Right lung (tissue), 2 donors: ENCODE measurements at regions not wholly inside any gene's neighbourhood (a gene's known extent, or its start where the extent isn't known, plus 50 kb on each side); places are given as distances from the start of the nearest gene placed in this dataset.

Experiments
- DNase-seq, 2 donors: peaks; one replicate each; pipeline ENCODE4 v3.0.0-alpha.2; 2013

DNA sequence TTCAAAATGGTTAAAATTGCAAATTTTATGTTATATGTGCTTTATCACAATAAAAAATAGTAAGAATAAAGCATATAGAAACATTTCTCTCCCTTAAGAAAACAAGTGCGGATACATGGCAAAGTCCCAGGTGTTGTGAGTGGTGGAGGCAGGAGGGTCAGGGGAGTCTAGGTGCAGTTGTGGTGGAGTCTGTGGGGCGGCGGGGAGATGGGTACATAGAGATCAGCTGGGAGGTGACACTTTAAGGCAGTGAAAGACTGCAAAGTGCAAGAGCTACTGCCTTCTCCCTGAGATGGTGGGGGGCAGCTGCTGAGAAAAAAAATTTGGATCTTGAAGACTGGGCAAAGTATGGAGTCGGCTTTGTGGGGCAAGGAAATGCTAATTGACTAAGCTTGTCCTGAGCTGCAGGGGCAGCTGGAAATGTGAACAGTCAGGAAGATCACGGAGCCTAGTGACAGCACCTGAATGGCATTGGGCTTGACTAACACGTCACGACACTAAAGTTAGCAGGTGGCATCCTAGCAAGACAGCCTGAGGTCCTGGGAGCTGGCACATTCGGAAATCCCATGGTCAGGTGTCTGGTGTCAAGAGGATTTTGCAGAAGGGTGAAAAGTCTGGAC, 72.9 kb upstream of the IRS2 start:
- DNase-seq, result no peak

DNA sequence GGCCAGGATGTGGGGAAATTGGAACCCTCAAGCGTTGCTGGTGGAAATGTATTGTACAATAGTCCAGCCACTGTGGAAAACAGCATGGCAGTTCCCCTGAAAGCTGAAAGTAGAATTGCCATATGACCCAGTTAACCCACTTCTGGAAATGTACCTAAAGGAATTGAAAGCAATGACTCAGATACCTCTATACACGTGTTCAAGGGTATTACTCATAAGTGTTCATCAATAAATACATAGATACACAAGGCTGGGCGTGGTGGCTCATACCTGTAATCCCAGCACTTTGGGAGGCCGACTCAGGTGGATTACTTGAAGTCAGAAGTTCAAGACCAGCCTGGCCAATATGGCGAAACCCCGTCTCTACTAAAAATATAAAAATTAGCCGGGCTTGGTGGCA, 71.9 kb upstream of the IRS2 start:
- DNase-seq, result no peak

DNA sequence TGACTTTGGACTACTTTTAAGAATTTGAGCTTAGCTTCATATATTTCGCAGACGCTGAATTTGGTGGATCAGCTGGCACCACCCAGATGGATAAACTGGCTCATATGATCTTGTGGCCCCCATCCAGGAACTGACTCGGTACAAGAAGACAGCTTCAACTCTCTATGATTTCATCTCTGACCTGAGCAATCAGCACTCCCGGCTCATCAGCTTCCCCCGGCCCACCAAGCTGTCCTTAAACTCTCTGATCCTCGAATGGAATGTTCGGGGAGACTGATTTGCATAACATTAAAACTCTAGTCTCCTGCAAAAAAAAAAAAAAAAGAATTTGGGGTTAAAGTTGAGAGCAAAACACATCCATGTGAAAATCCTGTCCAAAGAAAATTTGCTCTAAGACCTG, 71.4 kb upstream of the IRS2 start:
- DNase-seq, result no peak

DNA sequence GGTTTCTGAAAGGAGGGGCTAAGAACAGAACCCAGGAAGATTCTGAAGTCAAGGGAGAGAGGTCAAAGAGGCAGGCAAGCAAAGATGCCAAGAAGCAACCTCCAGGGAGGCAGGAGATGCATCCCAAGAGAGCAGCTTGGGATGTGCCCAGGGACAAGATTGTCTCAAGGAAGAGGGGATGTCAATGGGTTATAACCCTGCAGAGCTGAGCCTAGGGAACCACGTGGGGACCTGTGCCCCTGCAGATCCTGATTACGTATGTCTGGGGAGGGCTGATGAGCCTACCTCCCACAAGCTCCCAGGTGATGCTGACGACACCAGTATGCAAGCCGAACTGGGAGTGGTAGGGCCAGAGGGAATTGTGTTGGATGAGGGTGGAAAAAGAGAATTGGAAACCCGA, 70.9 kb upstream of the IRS2 start:
- no peak for DNase-seq

DNA sequence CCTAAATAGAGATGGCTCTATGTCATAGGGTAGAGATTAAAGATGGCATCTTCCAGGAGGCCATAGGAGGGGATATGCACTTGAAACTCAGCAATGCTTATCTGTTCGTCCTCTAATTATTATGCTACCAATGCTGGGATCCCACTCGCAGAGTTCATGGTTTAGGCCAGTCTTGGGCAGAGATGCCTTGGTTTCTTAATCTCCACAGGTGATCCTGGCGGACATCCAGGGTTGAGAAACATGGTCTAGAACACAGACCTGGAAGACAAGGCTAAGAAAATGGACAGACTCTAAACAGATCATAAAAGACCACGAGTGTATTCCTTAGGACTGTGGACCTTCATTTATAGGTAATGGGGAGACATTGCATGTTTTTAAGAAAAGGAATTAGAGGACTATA, 70.0 kb upstream of the IRS2 start:
- no peak for DNase-seq

DNA sequence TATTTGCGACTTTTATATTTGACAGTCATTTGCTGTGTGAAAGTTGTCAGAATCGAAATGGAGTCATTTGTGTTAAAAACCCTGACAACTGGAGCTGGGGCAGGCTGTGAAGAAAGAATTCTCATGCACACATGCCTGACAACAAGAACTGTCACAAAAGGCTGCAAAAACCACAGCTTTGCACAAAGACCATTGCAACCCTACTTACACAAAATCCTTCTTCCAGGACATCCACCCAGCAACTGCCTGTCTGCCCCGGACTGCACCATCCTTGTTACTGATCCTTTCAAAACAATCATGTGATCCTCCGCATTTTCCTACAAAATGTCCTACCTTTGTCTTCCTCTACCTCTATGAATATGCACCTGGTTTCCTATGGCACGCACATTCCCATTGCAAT, 66.8 kb upstream of the IRS2 start:
- no peak for DNase-seq

DNA sequence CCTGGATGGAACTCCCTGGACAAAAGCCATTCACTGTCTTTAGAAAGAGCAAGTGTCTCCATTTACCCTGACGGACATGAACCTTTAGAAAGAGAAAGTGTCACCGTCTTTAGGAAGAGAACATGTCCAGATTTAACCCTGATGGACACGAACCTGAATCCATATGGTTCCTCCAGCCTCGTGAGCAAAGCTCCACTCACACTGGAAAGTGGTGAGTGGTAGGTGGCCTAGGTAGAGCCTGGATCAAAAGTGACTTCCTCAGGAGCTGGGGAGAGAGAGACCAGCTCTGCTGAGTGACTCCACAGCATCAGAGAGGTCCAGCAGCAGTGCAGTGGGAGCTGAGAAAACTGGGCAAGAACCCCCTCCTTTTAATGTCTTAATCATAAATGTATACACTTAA, 59.8 kb upstream of the IRS2 start:
- DNase-seq, result no peak

DNA sequence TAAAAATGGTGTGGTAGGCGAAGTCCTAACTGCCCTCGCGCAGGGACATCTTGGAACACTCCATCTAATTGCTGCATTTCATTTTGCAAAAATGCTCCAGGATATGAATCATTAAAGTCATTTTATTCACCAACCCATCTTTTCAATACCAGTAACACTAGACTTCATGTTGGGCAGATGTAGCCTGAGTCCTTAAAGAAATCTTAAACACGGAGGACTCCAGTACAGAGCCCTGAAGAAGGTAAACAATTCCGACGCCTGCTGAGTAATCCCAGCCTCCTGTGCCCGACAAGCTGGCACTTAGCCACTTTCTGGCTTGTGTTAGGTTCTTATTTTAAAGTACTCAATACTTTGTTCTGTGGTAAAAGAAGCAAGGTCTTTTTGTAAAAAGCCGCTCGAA, 58.0 kb upstream of the IRS2 start:
- DNase-seq, result peak; percentile 26 to 35

DNA sequence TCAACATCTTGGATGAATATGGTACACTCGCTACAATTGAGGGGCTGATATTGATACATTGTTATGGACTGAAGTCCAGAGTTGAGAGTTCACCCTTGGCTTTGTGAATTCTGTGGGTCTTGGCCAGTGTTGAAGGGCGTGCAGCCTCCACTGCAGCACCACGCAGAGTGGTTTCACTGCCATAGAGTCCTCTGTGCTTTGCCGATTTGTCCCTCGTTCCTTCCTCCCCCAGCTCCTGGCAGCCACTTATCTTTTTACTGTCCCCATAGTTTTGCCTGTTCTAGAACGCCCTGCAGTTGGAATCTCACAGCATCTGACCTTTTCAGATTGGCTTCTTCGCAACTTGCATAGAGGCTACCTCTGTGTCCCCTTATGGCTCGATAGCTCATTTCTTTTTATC, 57.3 kb upstream of the IRS2 start:
- no peak for DNase-seq

DNA sequence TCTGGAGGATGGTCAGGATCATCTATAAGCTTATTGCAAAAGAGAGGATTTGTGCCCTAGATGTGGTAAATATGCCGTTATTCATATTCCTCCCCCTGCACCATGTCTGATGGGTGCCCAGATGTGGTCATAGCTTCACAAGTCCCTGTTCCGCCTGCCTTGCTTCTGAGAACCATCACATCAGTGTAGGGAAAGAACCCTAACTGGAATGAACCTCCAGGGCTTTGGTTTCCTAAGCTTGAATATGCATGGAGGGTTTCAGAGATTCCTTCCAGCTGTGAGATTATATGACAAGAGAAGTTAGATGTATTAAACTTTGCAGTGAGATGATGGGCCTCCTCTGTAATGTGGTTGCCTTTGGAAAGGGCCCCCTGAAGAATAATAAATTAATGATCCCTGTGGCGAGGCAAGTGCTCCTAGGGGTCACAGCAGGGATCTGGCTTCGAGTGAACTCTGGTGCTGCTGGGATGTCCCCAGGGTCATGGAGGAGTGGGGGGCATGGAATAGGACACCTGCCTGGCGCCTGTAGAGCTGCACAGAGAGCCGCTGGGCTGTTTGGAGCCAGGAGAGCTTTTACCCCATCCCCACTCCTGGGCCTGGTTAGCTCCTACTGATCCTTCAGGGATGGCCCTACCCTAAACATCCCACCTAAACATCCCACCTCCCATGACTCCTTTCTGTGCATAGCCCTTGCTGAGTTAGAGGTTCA, 56.0 kb upstream of the IRS2 start:
- no peak for DNase-seq

DNA sequence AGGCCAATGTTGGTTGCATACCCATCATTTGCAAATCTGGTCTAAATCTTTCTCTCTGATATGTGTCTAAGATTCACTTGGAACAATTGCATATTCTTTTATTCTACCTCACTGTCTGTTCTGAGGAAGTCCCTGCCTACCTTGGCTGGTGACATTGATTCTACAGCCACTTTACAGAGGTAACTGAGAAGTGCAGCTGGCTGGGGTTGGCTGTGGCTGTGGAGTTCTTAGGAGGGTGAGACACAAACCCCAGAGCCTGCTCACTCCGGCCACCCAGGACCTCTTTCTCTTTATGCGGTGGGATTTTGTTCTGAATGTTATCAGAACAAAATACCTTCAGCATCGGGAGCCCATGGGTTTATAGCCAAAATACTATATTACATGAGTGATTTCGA, 54.5 kb upstream of the IRS2 start:
- DNase-seq, result no peak

DNA sequence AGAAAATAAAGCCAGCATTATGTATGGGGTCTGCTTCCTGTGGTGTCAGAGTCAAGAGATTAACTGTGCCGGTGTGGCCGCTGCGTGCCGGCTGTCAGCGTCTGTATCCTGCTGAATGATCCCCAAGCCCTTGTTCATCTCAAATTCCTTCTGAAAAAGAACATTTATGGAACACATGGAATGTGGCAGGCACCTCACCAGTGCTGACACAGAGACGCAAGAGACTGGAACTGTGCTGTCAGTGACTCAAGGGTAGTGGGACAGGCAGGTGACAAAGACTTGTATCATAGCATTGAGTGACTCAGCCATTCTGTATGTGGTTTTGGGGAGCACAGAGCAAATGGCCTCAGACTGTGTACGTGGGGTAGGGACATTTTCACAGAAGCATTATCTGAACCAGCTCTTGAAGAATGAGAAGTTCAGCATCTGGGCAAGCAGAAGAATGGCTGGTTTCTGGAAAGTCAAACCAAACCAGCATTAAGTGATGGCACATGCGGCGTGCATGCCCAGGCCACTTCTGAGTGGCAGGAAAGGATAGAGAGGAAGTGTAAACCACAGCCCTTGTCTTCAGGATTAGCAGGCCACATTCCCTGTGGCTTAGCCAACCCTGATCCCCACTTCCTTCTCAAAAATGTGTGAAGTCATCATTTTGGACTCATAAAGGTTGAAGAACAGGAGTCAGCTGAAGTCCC, 54.0 kb upstream of the IRS2 start:
- no peak for DNase-seq

DNA sequence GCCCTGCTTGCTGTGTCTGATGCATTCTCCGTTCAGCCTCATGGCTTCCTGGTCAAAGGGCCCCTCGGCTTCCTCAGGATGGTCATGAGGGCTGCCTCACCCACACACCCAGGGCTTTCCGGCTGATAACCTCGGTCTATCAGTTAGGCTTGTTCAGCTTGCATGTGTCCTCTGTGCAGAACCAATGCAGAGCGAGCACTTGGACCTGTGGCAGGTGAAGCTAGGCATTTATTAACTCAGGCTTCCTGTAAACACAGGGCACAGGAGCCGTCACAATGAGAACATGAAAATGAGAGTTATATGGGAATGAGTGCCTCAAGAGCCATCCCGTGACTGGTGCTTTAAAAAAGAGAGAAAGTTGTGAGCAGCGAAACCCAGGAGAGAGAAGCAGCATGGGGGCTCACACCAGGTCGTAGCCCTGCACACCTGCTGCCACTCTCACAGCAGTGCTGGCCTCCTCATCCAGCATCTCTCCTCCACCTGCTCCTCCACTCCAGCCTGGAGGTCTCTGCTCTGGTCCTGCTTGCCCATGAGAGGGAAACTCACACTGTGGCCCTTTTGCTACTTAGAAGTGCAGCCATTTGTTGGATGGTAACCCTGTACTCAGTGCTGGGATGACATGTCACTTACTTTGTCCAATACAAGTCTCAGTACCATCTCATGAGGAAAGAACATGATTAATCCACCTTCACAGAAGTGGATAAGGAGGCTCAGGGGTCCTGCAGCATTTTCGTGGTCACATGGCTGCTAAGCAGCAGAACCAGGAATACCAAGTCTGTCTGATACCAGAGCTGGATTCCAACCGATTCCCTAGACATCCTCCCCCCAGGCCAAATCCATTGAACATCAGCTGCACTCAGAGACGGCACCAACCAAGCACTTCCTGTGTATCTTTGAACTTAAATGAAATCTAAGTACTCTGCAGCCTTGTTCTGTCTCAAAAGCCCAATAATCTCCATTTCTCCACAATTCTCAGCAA, 50.5 kb upstream of the IRS2 start:
- DNase-seq, result peak in 1 of 2 donors; percentile 25
